Activated CD4-positive, alpha-beta T cell treated with anti-CD3 and anti-CD28 coated beads, Interleukin-2, amount 10 ng/mL, durations not matched to agents 24 days and 14 days (primary cell): ENCODE measurements at regions not wholly inside any gene's neighbourhood (a gene's known extent, or its start where the extent isn't known, plus 50 kb on each side); places are given as distances from the start of the nearest gene placed in this dataset.

ENCODE experiments used
- DNase-seq: peaks from one replicate; pipeline ENCODE4 v3.0.0; 2022
- H3K27ac Mint-ChIP-seq: one replicate; pipeline ENCODE4 v1.8.0; 2022; ENCODE audit warnings: mild to moderate bottlenecking, mixed read lengths
- H3K27me3 Mint-ChIP-seq: one replicate; pipeline ENCODE4 v1.8.0; 2022; ENCODE audit warnings: mixed read lengths
- H3K36me3 Mint-ChIP-seq: one replicate; pipeline ENCODE4 v1.8.0; 2022; ENCODE audit warnings: low read depth, mild to moderate bottlenecking, mixed read lengths
- H3K4me1 Mint-ChIP-seq: one replicate; pipeline ENCODE4 v1.8.0; 2021; ENCODE audit warnings: mixed read lengths
- H3K4me3 Mint-ChIP-seq: one replicate; pipeline ENCODE4 v1.8.0; 2022; ENCODE audit warnings: mild to moderate bottlenecking, moderate library complexity, mixed read lengths
- H3K9me3 Mint-ChIP-seq: one replicate; pipeline ENCODE4 v1.8.0; 2021; ENCODE audit warnings: mixed read lengths
- intact Hi-C: fragments of 100-400 bp; cut with micrococcal nuclease; formaldehyde crosslinking; loops from one replicate; pipeline ENCODE4 v1.15.1; 2023

GRCh38 chr15:39114690-39115378 lies 466.0 kb upstream of the THBS1 start:
- Mint-ChIP-seq H3K27ac (no peak overlapping the region), H3K4me3 (no peak overlapping the region), H3K4me1 (no peaks in the 10 kb centered on the region), H3K27me3 (peaks cover 31% of the 10 kb centered on the region), H3K36me3 (no peaks in the 10 kb centered on the region), H3K9me3 (peaks cover 14% of the 10 kb centered on the region)
- no peak for DNase-seq
- intact Hi-C loops = no loop called here

- Mint-ChIP-seq H3K4me1 (no peaks in the 10 kb centered on the region), H3K27ac (no peak overlapping the region), H3K9me3 (peaks cover 14% of the 10 kb centered on the region), H3K4me3 (no peak overlapping the region), H3K27me3 (peaks cover 30% of the 10 kb centered on the region), H3K36me3 (no peaks in the 10 kb centered on the region)
- intact Hi-C loops = no loop called here
- no peak for DNase-seq
Measured at GRCh38 chr15:39115379-39116057, 465.4 kb upstream of the THBS1 start.

- no peak overlapping the region for H3K4me3 Mint-ChIP-seq
- H3K9me3 Mint-ChIP-seq = peaks cover 14% of the 10 kb centered on the region
- DNase-seq = no peak
- no peaks in the 10 kb centered on the region for H3K36me3 Mint-ChIP-seq
- peaks cover 22% of the 10 kb centered on the region for H3K27me3 Mint-ChIP-seq
- intact Hi-C loops = no loop called here
- no peaks in the 10 kb centered on the region for H3K4me1 Mint-ChIP-seq
- H3K27ac Mint-ChIP-seq = no peak overlapping the region
Measured at GRCh38 chr15:39118510-39118909, 462.4 kb upstream of the THBS1 start.

GRCh38 chr15:39124155-39124552 lies 456.7 kb upstream of the THBS1 start:
- no peak for DNase-seq
- H3K27me3 Mint-ChIP-seq = peaks cover 15% of the 10 kb centered on the region
- no peaks in the 10 kb centered on the region for H3K9me3 Mint-ChIP-seq
- peaks cover 19% of the 10 kb centered on the region for H3K4me1 Mint-ChIP-seq
- intact Hi-C loops = loop anchor here (10.0 kb wide), 1 partner anchor 51 kb away; no protein-coding TSS in a partner anchor
- H3K36me3 Mint-ChIP-seq = no peaks in the 10 kb centered on the region
- no peak overlapping the region for H3K4me3 Mint-ChIP-seq
- H3K27ac Mint-ChIP-seq = no peak overlapping the region

GRCh38 chr15:39124553-39125171 lies 456.2 kb upstream of the THBS1 start:
- peaks cover 19% of the 10 kb centered on the region for H3K4me1 Mint-ChIP-seq
- no peaks in the 10 kb centered on the region for H3K9me3 Mint-ChIP-seq
- peaks cover 12% of the 10 kb centered on the region for H3K27me3 Mint-ChIP-seq
- H3K27ac Mint-ChIP-seq = no peak overlapping the region
- H3K36me3 Mint-ChIP-seq = no peaks in the 10 kb centered on the region
- intact Hi-C loops = loop anchor here (5.0 to 10.0 kb wide), 3 partner anchors 50 to 633 kb away; no protein-coding TSS in a partner anchor
- H3K4me3 Mint-ChIP-seq = no peak overlapping the region
- DNase-seq = no peak

GRCh38 chr15:39125226-39125625 lies 455.7 kb upstream of the THBS1 start:
- no peak overlapping the region for H3K4me3 Mint-ChIP-seq
- intact Hi-C loops = loop anchor here (5.0 to 10.0 kb wide), 3 partner anchors 50 to 632 kb away; no protein-coding TSS in a partner anchor

GRCh38 chr15:39125904-39126303 lies 455.0 kb upstream of the THBS1 start:
- H3K36me3 Mint-ChIP-seq = no peaks in the 10 kb centered on the region
- H3K4me1 Mint-ChIP-seq = peaks cover 19% of the 10 kb centered on the region
- DNase-seq = peak; percentile 78
- H3K4me3 Mint-ChIP-seq = no peak overlapping the region
- H3K9me3 Mint-ChIP-seq = peaks cover 4% of the 10 kb centered on the region
- peaks cover 11% of the 10 kb centered on the region for H3K27me3 Mint-ChIP-seq
- H3K27ac Mint-ChIP-seq = no peak overlapping the region
- intact Hi-C loops = loop anchor here (2.0 to 10.0 kb wide), 4 partner anchors 49 to 631 kb away; partner anchors contain the start of gene THBS1

More at GRCh38 chr15:39125226-39125625, 455.7 kb upstream of the THBS1 start:
- Mint-ChIP-seq H3K27ac (no peak overlapping the region), H3K4me1 (peaks cover 19% of the 10 kb centered on the region), H3K9me3 (peaks cover 4% of the 10 kb centered on the region), H3K27me3 (peaks cover 11% of the 10 kb centered on the region), H3K36me3 (no peaks in the 10 kb centered on the region)
- DNase-seq = no peak

- Mint-ChIP-seq H3K27me3 (peaks cover 11% of the 10 kb centered on the region), H3K4me3 (no peak overlapping the region), H3K9me3 (peaks cover 4% of the 10 kb centered on the region), H3K4me1 (peaks cover 19% of the 10 kb centered on the region), H3K27ac (no peak overlapping the region), H3K36me3 (no peaks in the 10 kb centered on the region)
- DNase-seq = no peak
- intact Hi-C loops = loop anchor here (2.0 to 10.0 kb wide), 4 partner anchors 48 to 630 kb away; partner anchors contain the start of gene THBS1
Measured at GRCh38 chr15:39127151-39127790, 453.6 kb upstream of the THBS1 start.

GRCh38 chr15:39127925-39128617 lies 452.8 kb upstream of the THBS1 start:
- Mint-ChIP-seq H3K27me3 (peaks cover 11% of the 10 kb centered on the region), H3K27ac (peak overlapping the region; percentile 68), H3K36me3 (no peaks in the 10 kb centered on the region), H3K4me1 (peaks cover 20% of the 10 kb centered on the region), H3K9me3 (peaks cover 7% of the 10 kb centered on the region), H3K4me3 (peak overlapping the region; percentile 6)
- intact Hi-C loops = loop anchor here (2.0 to 10.0 kb wide), 5 partner anchors 15 to 629 kb away; partner anchors contain the start of gene THBS1
- peak; percentile 60 for DNase-seq

- Mint-ChIP-seq H3K9me3 (peaks cover 7% of the 10 kb centered on the region), H3K27me3 (peaks cover 11% of the 10 kb centered on the region), H3K4me3 (peak overlapping the region; percentile 2), H3K4me1 (peaks cover 21% of the 10 kb centered on the region), H3K36me3 (no peaks in the 10 kb centered on the region), H3K27ac (peak overlapping the region; percentile 68)
- no peak for DNase-seq
- intact Hi-C loops = loop anchor here (2.0 to 10.0 kb wide), 4 partner anchors 14 to 629 kb away; no protein-coding TSS in a partner anchor
Measured at GRCh38 chr15:39128746-39129145, 452.1 kb upstream of the THBS1 start.

GRCh38 chr15:39130556-39131379 lies 450.1 kb upstream of the THBS1 start:
- H3K9me3 Mint-ChIP-seq = peaks cover 7% of the 10 kb centered on the region
- no peak overlapping the region for H3K4me3 Mint-ChIP-seq
- H3K27me3 Mint-ChIP-seq = peaks cover 3% of the 10 kb centered on the region
- H3K36me3 Mint-ChIP-seq = no peaks in the 10 kb centered on the region
- DNase-seq = no peak
- peaks cover 20% of the 10 kb centered on the region for H3K4me1 Mint-ChIP-seq
- H3K27ac Mint-ChIP-seq = no peak overlapping the region
- intact Hi-C loops = no loop called here

GRCh38 chr15:39131609-39132008 lies 449.3 kb upstream of the THBS1 start:
- Mint-ChIP-seq H3K4me1 (peaks cover 16% of the 10 kb centered on the region), H3K27me3 (peaks cover 1% of the 10 kb centered on the region), H3K27ac (no peak overlapping the region), H3K9me3 (peaks cover 7% of the 10 kb centered on the region), H3K4me3 (no peak overlapping the region), H3K36me3 (no peaks in the 10 kb centered on the region)
- no peak for DNase-seq
- intact Hi-C loops = no loop called here
